Endothelial cell of umbilical vein (primary cell): ENCODE measurements at regions not wholly inside any gene's neighbourhood (a gene's known extent, or its start where the extent isn't known, plus 50 kb on each side); places are given as distances from the start of the nearest gene placed in this dataset.

Source experiments
- BruUV-seq: library from RNA; stranded (reverse); fragments of 400-500 nt; replicated peaks from 2 replicates; lab custom pipeline; 2021; lab: Mats Ljungman, UMichigan
- CTCF ChIA-PET: fragments of 300-600, 350-600 bp; sonication (Branson Sonifier 250); formaldehyde crosslinking; loops from one replicate; lab custom pipeline; 2021; ENCODE audit warnings: antibody characterized with exemption, inconsistent platforms; lab: Charles Lee
- POLR2A ChIA-PET: fragments of 300-600, 350-600 bp; sonication (Branson Sonifier 250); formaldehyde crosslinking; loops from one replicate; lab custom pipeline; 2021; ENCODE audit warnings: antibody characterized with exemption, inconsistent platforms; lab: Charles Lee
- DNase-seq: peaks from one replicate; pipeline ENCODE4 v3.0.0-alpha.2; 2011; ENCODE audit warnings: low read depth, low spot score
- FAIRE-seq: peaks from 2 replicates; lab custom pipeline; 2011; peaks lifted over from hg19 to GRCh38; lab: Jason Lieb, UNC
- H2AFZ ChIP-seq: 2 replicates; pipeline ENCODE4 v1.6.0; 2012; ENCODE audit warnings: low read depth, low read length, control low read depth, inconsistent platforms
- H3K27ac ChIP-seq: 2 replicates; pipeline ENCODE4 v1.5.1; 2011; ENCODE audit warnings: low read depth, mild to moderate bottlenecking, control low read depth, low read length, moderate library complexity; ENCODE audit not compliant: insufficient read depth
- H3K27me3 ChIP-seq, 2 experiments: 2 replicates each; pipeline versions ENCODE4 v1.6.0 to v1.6.1; 2011; ENCODE audit warnings: low read length in 2 of 2, mixed read lengths in 1 of 2; ENCODE audit not compliant: control insufficient read depth in 2 of 2, insufficient read depth in 2 of 2
- H3K36me3 ChIP-seq, 2 experiments: 2 replicates in 1 of 2; 3 replicates in 1 of 2; pipeline ENCODE4 v1.5.1; 2011; ENCODE audit warnings: low read length in 2 of 2, mild to moderate bottlenecking in 1 of 2, moderate library complexity in 1 of 2; ENCODE audit not compliant: control insufficient read depth in 2 of 2, insufficient read depth in 2 of 2; ENCODE audit errors: extremely low read depth in 1 of 2
- H3K4me1 ChIP-seq: 3 replicates; pipeline ENCODE4 v1.5.1; 2011; ENCODE audit warnings: mild to moderate bottlenecking, low read length; ENCODE audit not compliant: control insufficient read depth, insufficient read depth; ENCODE audit errors: extremely low read depth
- H3K4me2 ChIP-seq: 2 replicates; pipeline ENCODE4 v1.6.1; 2011; ENCODE audit warnings: low read length, control low read depth, mixed read lengths; ENCODE audit not compliant: insufficient read depth
- H3K4me3 ChIP-seq, 3 experiments: fragments of 200-600 bp in 1 of 3; sonication (generic), shearing (Covaris generic) in 1 of 3; replicated peaks in 1 of 3; 2 replicates each; pipeline ENCODE4 v1.5.1; 2011 to 2016; ENCODE audit warnings: control low read depth in 3 of 3, low read length in 3 of 3, mild to moderate bottlenecking in 2 of 3, inconsistent platforms in 1 of 3, low read depth in 1 of 3, moderate library complexity in 1 of 3; ENCODE audit not compliant: insufficient read depth in 1 of 3
- H3K79me2 ChIP-seq: 2 replicates; pipeline ENCODE4 v1.6.0; 2012; ENCODE audit warnings: low read length, inconsistent platforms; ENCODE audit not compliant: control insufficient read depth, insufficient read depth
- H3K9ac ChIP-seq: replicated peaks from 2 replicates; pipeline ENCODE3; 2011; ENCODE audit warnings: low read length, control low read depth; ENCODE audit not compliant: insufficient read depth; ENCODE audit errors: extremely low read depth
- H3K9me1 ChIP-seq: replicated peaks from 3 replicates; pipeline ENCODE4 v1.6.0; 2011; ENCODE audit warnings: mild to moderate bottlenecking, low read length; ENCODE audit not compliant: control insufficient read depth, insufficient read depth; ENCODE audit errors: extremely low read depth
- H3K9me3 ChIP-seq: replicated peaks from 2 replicates; pipeline ENCODE4 v1.5.1; 2012; ENCODE audit warnings: low read length, inconsistent platforms; ENCODE audit not compliant: control insufficient read depth, insufficient read depth
- H4K20me1 ChIP-seq: replicated peaks from 2 replicates; pipeline ENCODE3; 2011; ENCODE audit warnings: mild to moderate bottlenecking, low read length; ENCODE audit not compliant: control insufficient read depth, insufficient read depth; ENCODE audit errors: extremely low read depth
- CTCF ChIP-seq, 2 donors: IDR thresholded peaks; 1 replicate in 1 of 2; 2 replicates in 1 of 2; pipeline ENCODE4 v1.5.1; 2011; ENCODE audit warnings: low read length in 2 of 2, mild to moderate bottlenecking in 2 of 2, moderate library complexity in 2 of 2, control low read depth in 1 of 2, inconsistent platforms in 1 of 2, low read depth in 1 of 2; ENCODE audit not compliant: insufficient read depth in 1 of 2; ENCODE audit errors: extremely low read depth in 1 of 2
- EZH2 ChIP-seq: IDR thresholded peaks from 2 replicates; pipeline ENCODE4 v1.6.1; 2012; ENCODE audit warnings: borderline replicate concordance, low read depth, mild to moderate bottlenecking, moderate library complexity, low read length, inconsistent platforms; ENCODE audit not compliant: severe bottlenecking
- FOS ChIP-seq: IDR thresholded peaks from 2 replicates; pipeline ENCODE4 v1.6.1; 2011; ENCODE audit warnings: mild to moderate bottlenecking, low read length, moderate library complexity, borderline replicate concordance; ENCODE audit not compliant: insufficient read depth
- GATA2 ChIP-seq: IDR thresholded peaks from 2 replicates; pipeline ENCODE4 v1.7.0; 2011; ENCODE audit warnings: low read depth, mild to moderate bottlenecking, moderate library complexity, mixed read lengths, low read length; ENCODE audit not compliant: insufficient read length, insufficient read depth
- JUN ChIP-seq: IDR thresholded peaks from 2 replicates; pipeline ENCODE4 v1.6.1; 2011; ENCODE audit warnings: borderline replicate concordance, low read depth; ENCODE audit not compliant: insufficient read length, insufficient read depth
- MAX ChIP-seq: IDR thresholded peaks from 2 replicates; pipeline ENCODE4 v1.6.1; 2011; ENCODE audit not compliant: insufficient read depth, insufficient read length
- MYC ChIP-seq: IDR thresholded peaks from one replicate; pipeline ENCODE4 v1.6.1; 2011; ENCODE audit warnings: mild to moderate bottlenecking, low read depth, low read length
- POLR2A ChIP-seq: IDR thresholded peaks from 2 replicates; pipeline ENCODE4 v1.6.1; 2012; ENCODE audit warnings: low read depth, mild to moderate bottlenecking, control low read depth, low read length
- POLR2AphosphoS5 ChIP-seq: IDR thresholded peaks from 2 replicates; pipeline ENCODE4 v1.6.1; 2012; ENCODE audit warnings: low read depth, mild to moderate bottlenecking, control low read depth, low read length, moderate library complexity; ENCODE audit not compliant: insufficient read depth
- dilution Hi-C: fragments of 300-500 bp; cut with MboI; formaldehyde crosslinking; loops from one replicate; pipeline ENCODE4 v1.15.0; 2019; ENCODE audit warnings: low sequenced_read_pairs; ENCODE audit not compliant: extremely low pct_ligation_motif_present
- intact Hi-C: fragments of 100-400 bp; cut with micrococcal nuclease; formaldehyde crosslinking; loops from one replicate; pipeline ENCODE4 v1.10.0; 2022

- no peaks in the 10 kb centered on the region for H3K9me3 ChIP-seq
- no peak for FAIRE-seq
- no peak overlapping the region for H3K4me2 ChIP-seq
- TF ChIP-seq MYC (no peak), GATA2 (no peak), CTCF (IDR thresholded peaks at IDR 0.05; ENCODE audit: extremely low read depth in 1 of 2, insufficient read depth in 1 of 2, low read depth in 1 of 2, low read length in 2 of 2) (no peak), MAX (no peak), EZH2 (no peak), POLR2A (no peak), JUN (no peak), POLR2AphosphoS5 (no peak), FOS (no peak)
- H2AFZ ChIP-seq: no peak overlapping the region
- no peak for DNase-seq
- no peaks in the 10 kb centered on the region for H3K4me1 ChIP-seq
- H3K4me3 ChIP-seq: no peak overlapping the region
- dilution Hi-C loops (no loop called here), intact Hi-C loops (no loop called here)
- no peaks in the 10 kb centered on the region for H3K27me3 ChIP-seq
- H3K9me1 ChIP-seq: no peaks in the 10 kb centered on the region
- no peak overlapping the region for H3K9ac ChIP-seq
- no TSS peak for BruUV-seq
- ChIA-PET POLR2A (no interaction called here), CTCF (interaction anchor here (0.6 kb wide), 1 partner anchor 33 kb away, joined by 3 read pairs; no protein-coding TSS in a partner anchor)
- no peaks in the 10 kb centered on the region for H4K20me1 ChIP-seq
- H3K79me2 ChIP-seq: no peaks in the 10 kb centered on the region
- no peak overlapping the region for H3K27ac ChIP-seq
- H3K36me3 ChIP-seq: no peaks in the 10 kb centered on the region
Observed at GRCh38 chr12:58186401-58186800, 245.0 kb downstream of the ATP23 start.
